ENCODE measurements at regions not wholly inside any gene's neighbourhood (a gene's known extent, or its start where the extent isn't known, plus 50 kb on each side); places are given as distances from the start of the nearest gene placed in this dataset.
"Not testable (repeated sequence)": the region's sequence is repeated elsewhere in the genome, so short reads cannot be mapped to it uniquely, and the experiment has no call there.

DNA sequence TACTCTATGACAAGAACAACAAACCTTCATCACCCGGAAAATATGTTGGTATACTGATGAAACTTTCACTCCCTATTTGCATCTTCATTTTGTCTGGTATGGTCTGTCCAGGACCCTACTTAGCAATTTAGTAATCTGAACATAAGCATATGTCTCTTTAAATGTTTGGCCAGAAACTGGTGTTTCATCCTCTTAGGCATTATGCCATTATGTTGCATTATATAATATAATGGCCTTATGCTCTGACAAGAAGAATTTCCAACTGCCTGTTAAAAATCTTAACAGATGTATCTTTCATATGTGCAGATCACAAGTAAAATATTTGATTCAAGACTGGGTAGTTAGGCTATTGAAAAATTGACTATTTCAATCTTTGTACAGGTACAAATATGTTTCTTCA is 610.6 kb upstream of the PRR20A start:
- H3K4me3 ChIP-seq (ENCODE audit: low read depth, low read length), result no peak overlapping the region
- TF ChIP-seq, protein P1, sequence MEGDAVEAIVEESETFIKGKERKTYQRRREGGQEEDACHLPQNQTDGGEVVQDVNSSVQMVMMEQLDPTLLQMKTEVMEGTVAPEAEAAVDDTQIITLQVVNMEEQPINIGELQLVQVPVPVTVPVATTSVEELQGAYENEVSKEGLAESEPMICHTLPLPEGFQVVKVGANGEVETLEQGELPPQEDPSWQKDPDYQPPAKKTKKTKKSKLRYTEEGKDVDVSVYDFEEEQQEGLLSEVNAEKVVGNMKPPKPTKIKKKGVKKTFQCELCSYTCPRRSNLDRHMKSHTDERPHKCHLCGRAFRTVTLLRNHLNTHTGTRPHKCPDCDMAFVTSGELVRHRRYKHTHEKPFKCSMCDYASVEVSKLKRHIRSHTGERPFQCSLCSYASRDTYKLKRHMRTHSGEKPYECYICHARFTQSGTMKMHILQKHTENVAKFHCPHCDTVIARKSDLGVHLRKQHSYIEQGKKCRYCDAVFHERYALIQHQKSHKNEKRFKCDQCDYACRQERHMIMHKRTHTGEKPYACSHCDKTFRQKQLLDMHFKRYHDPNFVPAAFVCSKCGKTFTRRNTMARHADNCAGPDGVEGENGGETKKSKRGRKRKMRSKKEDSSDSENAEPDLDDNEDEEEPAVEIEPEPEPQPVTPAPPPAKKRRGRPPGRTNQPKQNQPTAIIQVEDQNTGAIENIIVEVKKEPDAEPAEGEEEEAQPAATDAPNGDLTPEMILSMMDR (conservative IDR thresholded peaks at IDR 0.05; ENCODE audit: low read depth, low read length), result no peak
- DNase-seq (ENCODE audit: low read depth), result no peak

DNA sequence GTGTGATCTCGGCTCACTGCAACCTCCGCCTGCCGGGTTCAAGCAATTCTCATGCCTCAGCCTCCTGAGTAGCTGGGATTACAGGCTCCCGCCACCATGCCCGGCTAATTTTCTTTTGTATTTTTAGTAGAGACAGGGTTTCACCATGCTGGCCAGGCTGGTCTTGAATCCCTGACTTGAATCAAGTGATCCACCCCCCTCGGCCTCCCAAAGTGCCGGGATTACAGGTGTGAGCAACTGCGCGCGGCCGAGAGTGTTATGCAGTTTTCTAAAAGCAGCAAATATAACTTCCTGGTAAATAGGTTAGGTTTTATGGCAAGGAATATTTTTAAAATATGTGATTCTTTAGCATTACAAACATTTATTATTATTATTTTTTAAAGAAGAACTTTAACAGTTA is 592.8 kb upstream of the PRR20A start:
- not testable (repeated sequence) for H3K4me3 ChIP-seq (ENCODE audit: low read depth, low read length); DNase-seq (ENCODE audit: low read depth)

DNA sequence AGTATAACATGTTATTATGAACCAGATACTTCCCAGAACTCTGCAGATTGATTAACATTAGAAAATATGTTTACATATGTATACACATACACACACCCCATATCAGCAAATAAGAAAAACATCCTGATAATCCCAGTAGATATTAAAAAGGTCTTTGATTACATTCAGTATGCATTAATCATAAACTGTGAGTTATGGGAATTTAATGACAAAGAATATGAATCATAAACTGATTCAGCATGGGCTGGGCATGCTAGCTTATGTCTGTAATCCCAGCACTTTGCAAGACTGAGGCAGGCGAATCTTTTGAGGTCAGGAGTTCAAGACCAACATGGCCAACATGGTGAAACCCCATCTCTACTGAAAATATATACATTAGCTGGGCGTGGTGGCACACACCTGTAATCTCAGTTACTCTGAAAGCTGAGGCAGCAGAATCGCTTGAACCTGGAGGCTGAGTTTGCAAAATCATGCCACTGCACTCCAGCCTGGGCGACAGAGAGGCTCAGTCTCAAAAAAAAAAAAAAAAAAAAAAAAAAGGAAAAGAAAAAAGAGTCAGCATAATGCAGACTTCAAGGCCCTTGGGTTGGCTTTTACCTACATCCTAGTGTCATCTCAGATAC is 581.9 kb upstream of the PRR20A start:
- TF ChIP-seq, protein P1 (conservative IDR thresholded peaks at IDR 0.05; ENCODE audit: low read depth, low read length), result no peak
- no peak for DNase-seq (ENCODE audit: low read depth)
- H3K4me3 ChIP-seq (ENCODE audit: low read depth, low read length), result no peak overlapping the region

DNA sequence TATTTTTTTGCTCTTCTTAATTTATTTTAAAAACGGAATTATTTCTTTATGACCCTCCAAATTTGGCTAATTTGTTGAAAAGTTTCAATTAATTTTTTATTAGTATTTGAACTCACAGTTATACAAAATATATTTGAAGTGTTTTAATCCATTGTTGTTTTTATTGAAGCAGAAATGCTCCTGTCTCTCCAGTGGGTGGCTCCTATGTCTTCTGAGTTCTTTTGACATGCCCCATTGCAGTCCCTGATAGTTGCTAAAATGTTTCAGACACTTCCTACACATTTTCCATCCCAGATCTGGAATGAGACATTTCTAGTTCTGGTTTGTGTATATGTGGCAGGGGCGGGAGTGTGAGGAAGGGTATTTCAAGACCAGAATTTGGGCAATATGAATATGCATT is 579.4 kb upstream of the PRR20A start:
- DNase-seq (ENCODE audit: low read depth), result no peak
- H3K4me3 ChIP-seq (ENCODE audit: low read depth, low read length), result no peak overlapping the region
- TF ChIP-seq, protein P1 (conservative IDR thresholded peaks at IDR 0.05; ENCODE audit: low read depth, low read length), result no peak

DNA sequence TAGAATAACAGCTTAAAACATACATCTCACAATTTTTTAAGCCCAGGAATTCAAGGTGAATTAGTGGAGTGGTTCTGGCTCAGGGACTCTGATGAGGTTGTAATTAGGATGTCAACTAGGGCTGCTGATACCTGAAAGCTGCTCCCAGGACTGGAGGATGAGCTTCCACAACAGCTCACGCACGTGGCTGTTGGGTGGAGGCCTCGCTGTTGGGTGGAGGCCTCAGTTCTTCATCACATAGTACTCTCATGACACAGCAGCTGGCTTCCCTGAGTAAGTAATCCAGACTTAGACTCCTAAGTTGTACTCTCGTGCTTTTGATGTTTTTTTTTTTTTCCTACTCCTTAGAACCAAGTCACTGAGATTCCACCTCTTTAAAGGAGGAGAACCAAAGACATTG is 577.1 kb upstream of the PRR20A start:
- no peak for DNase-seq (ENCODE audit: low read depth)
- no peak overlapping the region for H3K4me3 ChIP-seq (ENCODE audit: low read depth, low read length)
- TF ChIP-seq, protein P1 (conservative IDR thresholded peaks at IDR 0.05; ENCODE audit: low read depth, low read length), result no peak

DNA sequence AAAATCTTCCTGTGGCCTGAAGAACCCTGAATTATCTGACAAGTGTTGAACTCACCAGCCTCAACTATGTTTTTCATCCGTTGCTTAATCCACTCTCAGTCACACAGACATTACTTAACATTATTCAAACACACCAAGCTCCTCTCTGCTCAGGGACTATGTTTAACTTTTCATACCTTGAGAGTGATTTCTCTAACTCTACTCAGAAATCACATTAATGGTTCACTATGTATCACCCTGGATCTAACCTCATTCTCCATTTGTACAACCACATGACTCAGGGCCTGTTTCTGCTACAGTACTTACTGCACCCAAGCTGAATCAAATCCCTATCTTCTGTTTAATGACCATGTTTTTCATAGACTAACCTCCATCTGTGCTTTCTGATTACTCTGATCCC is 553.7 kb upstream of the PRR20A start:
- TF ChIP-seq, protein P1 (conservative IDR thresholded peaks at IDR 0.05; ENCODE audit: low read depth, low read length), result no peak
- H3K4me3 ChIP-seq (ENCODE audit: low read depth, low read length), result no peak overlapping the region
- DNase-seq (ENCODE audit: low read depth), result no peak

DNA sequence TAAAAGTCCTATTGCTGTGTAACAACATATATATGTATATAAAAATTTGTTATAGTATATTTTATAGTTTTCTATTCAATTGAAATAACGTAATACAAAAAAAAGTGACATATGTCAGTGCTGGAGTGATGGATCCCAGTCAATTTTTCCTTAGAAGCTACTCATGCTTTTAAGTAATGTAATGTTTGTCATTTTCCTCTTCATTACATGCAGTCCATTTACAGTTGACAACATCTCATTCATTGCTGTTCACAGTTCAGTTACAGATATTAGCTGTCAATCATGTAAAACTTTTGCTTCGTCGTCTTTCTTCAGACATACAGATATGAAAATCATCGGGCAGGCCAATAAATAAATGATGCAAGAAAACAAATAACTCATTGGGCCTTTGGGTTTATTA is 525.1 kb upstream of the PRR20A start:
- DNase-seq (ENCODE audit: low read depth), result no peak
- TF ChIP-seq, protein P1 (conservative IDR thresholded peaks at IDR 0.05; ENCODE audit: low read depth, low read length), result no peak
- H3K4me3 ChIP-seq (ENCODE audit: low read depth, low read length), result no peak overlapping the region
